DMS 273 treated with DMSO at 0.1 percent for 48 hours (cell line): ENCODE measurements at regions not wholly inside any gene's neighbourhood (a gene's known extent, or its start where the extent isn't known, plus 50 kb on each side); places are given as distances from the start of the nearest gene placed in this dataset.
"Not testable (repeated sequence)": the region's sequence is repeated elsewhere in the genome, so short reads cannot be mapped to it uniquely, and the experiment has no call there.

Experiments used
- DNase-seq: peaks from one replicate; lab custom pipeline; 2025; lab: John Stamatoyannopoulos, UW

DNA sequence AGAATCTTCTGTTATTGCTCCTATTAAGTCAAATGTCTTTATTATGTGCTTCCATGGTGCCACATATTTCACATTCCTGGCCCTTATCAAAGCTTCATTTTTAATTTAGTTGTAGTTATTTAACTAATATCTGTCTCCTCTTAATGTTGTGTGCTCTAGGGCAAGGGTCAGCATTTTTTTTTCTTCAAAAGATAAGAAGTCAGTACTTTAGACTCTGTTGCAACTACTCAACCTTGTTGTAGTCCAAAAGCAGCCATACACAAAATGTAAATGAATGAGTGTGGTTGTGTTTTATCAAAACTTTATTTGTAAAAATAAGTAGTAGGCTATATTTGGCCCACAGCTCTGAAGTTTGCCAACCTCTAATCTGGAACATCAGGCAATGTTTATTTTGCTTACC lies 394.7 kb upstream of the CBLB start:
- DNase-seq, result no peak

- DNase-seq, result no peak
Measured at GRCh38 chr3:106265704-106266103, 396.9 kb upstream of the CBLB start.

GRCh38 chr3:106268696-106269095 lies 399.9 kb upstream of the CBLB start:
- no peak for DNase-seq

DNA sequence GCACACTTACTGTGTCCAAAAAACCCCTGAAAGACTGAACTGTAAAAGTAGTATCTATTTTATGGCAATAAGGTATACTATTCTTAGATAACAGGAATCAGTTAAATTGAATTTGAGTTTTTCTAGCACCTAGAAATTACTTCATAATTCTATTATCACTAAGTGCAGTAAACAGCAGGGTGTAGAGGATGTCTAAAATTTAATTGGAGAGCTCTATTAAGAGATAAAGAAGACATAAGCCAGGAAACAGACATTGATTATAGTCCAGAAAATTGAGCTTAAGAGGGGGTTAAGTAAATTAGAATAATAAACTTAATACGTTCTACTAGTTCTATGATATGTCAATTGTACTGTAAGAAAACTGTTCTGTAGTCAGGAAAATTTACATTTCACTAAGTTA lies 403.5 kb upstream of the CBLB start:
- no peak for DNase-seq

GRCh38 chr3:106275592-106275991 lies 406.8 kb upstream of the CBLB start:
- DNase-seq, result no peak

GRCh38 chr3:106276151-106276550 lies 407.3 kb upstream of the CBLB start:
- no peak for DNase-seq

DNA sequence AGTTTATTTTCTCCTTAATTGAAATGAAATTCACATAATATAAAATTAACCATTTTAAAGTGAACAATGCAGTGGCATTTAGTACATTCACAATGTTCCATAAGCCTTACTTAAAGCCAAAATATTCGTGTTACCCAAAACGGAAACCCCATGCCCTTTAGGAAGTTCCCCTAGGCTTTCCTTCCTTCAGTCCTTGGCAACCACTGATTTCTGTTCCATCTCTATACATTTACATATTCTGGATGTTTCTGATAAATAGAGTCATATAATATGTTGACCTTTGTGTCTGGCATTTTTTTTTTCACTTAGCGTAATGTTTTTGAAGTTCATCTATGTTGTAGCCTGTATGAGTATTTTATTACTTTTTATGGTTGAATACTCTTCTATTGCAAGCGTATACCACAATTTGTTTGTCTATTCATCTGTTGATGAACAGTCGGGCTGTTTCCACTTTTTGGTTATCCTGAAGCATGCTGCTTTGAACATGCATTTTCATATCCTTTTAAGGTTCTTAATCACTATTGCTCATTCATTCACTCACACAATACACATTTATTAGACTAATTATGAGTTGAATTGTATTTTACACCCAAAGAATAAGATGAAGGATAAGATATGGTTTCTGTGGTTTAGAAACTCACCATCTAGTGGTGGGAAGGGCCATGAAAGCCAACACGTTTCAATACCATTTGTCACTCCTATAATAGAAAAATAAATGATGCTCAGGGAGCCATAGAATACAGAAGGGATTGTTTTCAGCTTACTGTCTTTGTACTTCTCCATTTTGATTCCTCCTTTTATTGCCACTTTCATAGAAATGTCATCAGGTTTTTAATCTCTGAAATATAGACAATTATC lies 408.2 kb upstream of the CBLB start:
- DNase-seq, result no peak

- DNase-seq, result no peak
Measured at GRCh38 chr3:106277731-106278130, 408.9 kb upstream of the CBLB start.

GRCh38 chr3:106281221-106281620 lies 412.4 kb upstream of the CBLB start:
- DNase-seq, result peak; percentile 95

DNA sequence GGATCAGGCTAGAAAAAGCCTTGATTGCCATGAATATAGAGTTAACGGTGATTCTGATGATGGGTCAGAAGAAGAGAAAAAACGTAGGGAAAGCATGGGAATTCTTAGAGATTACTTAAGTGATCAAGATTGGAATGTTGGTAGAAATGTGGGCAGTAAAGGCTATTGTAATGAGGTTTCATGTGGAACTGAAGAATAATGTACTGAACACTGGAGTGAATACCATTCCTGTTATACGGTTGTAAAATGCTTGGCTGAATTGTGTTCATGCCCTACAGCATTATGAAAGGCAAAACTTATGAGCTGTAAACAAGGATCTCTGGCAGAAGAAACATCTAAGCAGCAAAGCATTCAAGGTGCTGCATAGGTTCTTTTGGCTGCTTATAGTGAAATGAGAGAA lies 414.1 kb upstream of the CBLB start:
- DNase-seq, result no peak

DNA sequence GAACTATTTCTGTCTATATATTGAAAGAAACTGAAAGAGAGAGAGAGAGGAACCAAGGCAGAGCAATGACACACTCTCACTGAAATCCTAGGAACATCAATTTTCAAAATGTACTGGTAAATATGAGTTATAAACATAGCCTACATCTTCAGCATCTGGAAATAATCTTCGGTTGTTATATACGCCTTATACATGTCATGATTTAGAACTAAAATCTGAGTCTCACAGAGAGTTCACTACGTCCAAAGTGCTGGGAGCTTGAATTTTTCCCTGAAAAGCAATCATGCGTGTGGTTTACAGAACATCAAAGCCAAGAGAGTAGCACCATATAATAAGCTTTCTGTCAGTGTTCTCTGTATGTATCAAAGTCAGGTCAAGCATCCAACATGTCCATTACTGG lies 420.0 kb upstream of the CBLB start:
- DNase-seq, result no peak

GRCh38 chr3:106290304-106290997 lies 421.6 kb upstream of the CBLB start:
- no peak for DNase-seq

- no peak for DNase-seq
Measured at GRCh38 chr3:106293161-106293560, 424.3 kb upstream of the CBLB start.

DNA sequence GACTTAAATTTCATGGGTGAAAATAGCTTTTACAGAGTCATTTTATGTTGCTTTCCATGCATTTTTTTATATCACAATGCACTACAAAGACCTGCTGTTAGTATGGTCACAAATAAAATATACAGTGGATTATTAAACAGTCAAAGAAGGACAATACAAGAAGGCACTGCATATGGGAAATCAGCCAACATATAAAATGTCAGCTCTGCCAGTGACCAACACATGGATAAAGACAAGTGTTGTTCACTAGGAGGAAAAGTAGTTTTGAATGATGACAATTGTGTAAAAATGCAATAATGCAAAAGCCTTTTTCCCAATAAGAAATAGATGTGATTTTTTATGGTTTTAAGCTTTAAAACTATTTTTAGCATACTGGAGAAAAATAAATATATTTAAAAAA lies 425.3 kb upstream of the CBLB start:
- DNase-seq, result no peak

DNA sequence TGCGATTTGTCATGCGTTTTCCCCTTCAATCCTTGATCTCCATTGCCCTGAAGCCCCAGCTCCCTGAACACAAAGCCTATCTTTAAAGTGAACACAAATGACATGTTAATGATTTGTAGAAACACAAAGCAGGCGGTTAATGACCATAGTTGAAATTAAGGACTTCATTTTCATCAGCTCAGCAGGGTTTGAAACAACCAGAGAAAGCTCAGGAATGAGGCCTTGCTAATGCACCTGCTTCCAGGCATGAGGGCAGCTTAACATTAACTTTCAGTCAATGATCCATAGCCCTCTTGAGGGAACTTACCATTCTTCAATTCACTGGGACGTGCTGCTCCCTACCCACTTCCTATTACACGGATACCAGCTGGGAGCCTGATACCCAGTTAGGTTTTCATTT lies 427.2 kb upstream of the CBLB start:
- no peak for DNase-seq

DNA sequence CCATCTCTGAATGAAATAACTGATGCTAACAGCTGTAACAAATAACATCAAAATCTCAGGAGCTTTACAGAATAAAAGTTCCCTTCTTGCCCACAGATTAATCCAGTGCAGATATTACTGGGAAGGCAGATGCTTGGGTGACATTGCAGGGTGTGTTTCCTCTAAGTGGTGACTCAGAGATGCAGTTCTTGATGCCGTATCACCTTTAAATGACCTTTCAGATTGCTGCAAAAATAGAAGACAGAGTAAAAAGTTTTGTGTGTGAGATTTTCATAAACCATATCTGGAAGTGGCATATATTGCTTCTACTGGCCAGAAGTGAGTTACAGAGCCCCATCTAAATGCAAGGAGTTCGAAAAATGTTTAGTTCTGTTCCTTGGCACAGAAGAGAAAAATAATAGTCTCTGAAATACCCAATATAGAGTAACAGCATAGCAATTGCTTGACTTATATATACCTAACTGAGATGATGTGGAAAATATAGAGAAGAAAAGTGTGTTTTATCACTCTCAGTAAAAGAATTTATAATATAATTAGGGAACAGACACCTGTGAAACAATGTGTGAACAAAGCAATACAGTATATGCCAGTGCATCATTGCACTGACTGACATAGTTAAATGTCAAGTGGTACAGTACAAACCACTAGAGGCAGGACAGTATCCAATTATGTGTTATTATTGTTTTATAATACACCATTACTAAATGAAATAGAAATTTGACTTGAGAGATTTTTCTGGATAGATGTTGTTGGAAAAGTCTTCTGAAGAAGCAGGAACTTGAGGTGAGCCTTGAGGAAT lies 430.7 kb upstream of the CBLB start:
- DNase-seq, result no peak

- DNase-seq, result no peak
Measured at GRCh38 chr3:106302451-106303221, 433.8 kb upstream of the CBLB start.

GRCh38 chr3:106303766-106304165 lies 435.0 kb upstream of the CBLB start:
- no peak for DNase-seq

DNA sequence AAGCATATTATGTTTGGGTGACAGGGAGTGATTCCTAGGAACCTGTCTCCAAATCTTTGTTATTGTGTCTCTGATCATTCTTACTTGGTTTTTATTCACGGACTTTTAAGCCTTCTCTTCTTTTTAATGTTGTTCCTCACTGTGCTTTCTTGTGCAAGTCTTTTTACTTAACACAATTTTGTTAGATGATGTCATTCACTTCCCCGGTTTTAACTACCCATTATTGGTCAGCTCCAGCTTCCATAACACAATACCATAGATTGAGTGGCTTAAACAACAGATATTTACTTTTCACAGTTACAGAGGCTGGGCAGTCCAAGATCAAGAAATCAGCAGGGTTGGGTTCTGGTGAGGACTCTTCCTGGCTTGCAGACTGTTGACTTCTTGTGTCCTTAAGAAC lies 436.3 kb upstream of the CBLB start:
- DNase-seq, result no peak

DNA sequence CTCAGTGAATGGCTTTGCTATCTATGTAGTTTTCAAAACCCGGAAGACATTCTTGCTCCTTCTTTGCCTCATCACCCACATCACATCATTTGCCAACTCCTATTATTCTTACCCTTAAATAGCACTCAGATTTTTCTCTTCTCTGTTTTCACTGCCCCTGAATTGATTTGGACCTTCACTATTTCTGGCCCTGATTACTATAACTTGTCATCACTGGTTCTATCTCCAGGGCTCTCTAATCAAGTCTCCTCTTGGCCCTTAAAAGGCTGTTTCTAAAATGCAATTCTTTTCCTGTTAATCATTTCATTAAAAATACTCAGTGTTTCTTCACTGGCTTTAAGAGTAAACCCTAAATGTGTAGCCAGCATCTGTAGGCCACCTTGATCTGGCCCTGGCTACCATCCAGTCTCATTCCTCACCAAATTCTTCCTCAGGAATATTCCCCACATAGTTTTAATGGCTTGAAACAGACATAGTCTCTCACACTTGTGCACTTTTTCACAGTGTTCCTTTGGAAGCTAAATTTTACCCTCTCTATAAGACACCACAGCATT lies 437.1 kb upstream of the CBLB start:
- DNase-seq, result no peak

DNA sequence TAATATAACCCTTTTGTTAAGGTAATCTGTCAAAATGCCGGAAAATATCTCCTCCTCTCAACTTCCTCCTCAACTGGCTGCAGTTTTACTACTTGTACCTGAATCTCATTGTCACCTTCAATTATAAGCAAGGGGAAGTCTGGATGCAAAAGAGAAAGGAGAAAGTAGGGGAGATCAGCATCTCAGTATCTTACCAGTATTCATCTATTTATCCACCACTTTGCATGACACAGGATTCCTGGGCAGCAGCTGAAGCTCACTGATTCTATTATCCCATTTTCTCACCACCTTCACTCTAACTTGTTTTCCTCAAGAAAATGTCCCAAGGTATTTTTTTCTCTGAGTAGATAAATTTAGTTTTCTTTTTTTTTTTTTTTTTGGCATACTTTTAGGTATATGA lies 440.5 kb upstream of the CBLB start:
- DNase-seq, result no peak

- DNase-seq, result not testable (repeated sequence)
Measured at GRCh38 chr3:106309798-106310197, 441.0 kb upstream of the CBLB start.
